Subcutaneous abdominal adipose tissue (tissue), 5 donors: ENCODE measurements at regions not wholly inside any gene's neighbourhood (a gene's known extent, or its start where the extent isn't known, plus 50 kb on each side); places are given as distances from the start of the nearest gene placed in this dataset.

ENCODE experiments used
- H3K27ac ChIP-seq: one replicate; pipeline ENCODE4 v1.7.0; 2013; ENCODE audit warnings: low read depth, mild to moderate bottlenecking, inconsistent platforms, low read length, moderate library complexity
- H3K27me3 ChIP-seq, 5 donors: one replicate each; pipeline ENCODE4 v1.7.0; 2013; ENCODE audit warnings: low read length in 5 of 5, inconsistent platforms in 1 of 5; ENCODE audit not compliant: control insufficient read depth in 5 of 5, insufficient read depth in 4 of 5
- H3K36me3 ChIP-seq, 5 donors: one replicate each; pipeline ENCODE4 v1.7.0; 2013; ENCODE audit warnings: low read length in 5 of 5; ENCODE audit not compliant: control insufficient read depth in 5 of 5, insufficient read depth in 5 of 5
- H3K4me1 ChIP-seq, 5 donors: one replicate each; pipeline ENCODE4 v1.7.0; 2013; ENCODE audit warnings: low read length in 5 of 5, mild to moderate bottlenecking in 3 of 5, moderate library complexity in 1 of 5; ENCODE audit not compliant: control insufficient read depth in 5 of 5, insufficient read depth in 5 of 5
- H3K4me3 ChIP-seq, 5 donors: one replicate each; pipeline ENCODE4 v1.7.0; 2013; ENCODE audit warnings: low read length in 5 of 5, low read depth in 1 of 5
- H3K9ac ChIP-seq, 5 donors: one replicate each; pipeline ENCODE4 v1.7.0; 2013; ENCODE audit warnings: low read length in 5 of 5, mild to moderate bottlenecking in 4 of 5, moderate library complexity in 3 of 5
- H3K9me3 ChIP-seq, 5 donors: one replicate each; pipeline ENCODE4 v1.7.0; 2013; ENCODE audit warnings: low read length in 5 of 5; ENCODE audit not compliant: control insufficient read depth in 5 of 5
- donor health status: healthy.
- donor health status: healthy.
- donor health status: healthy.
- donor health status: healthy.
- donor health status: healthy.

- Histone ChIP-seq H3K27me3 (no peaks in the 10 kb centered on the region), H3K9ac (no peak overlapping the region), H3K4me1 (no peaks in the 10 kb centered on the region), H3K9me3 (no peaks in the 10 kb centered on the region), H3K27ac (no peak overlapping the region), H3K36me3 (no peaks in the 10 kb centered on the region), H3K4me3 (no peak overlapping the region)
These were observed 344.4 kb downstream of the SEC23A start for GRCh38 chr14:38758661-38759060.

- Histone ChIP-seq H3K4me1 (no peaks in the 10 kb centered on the region), H3K4me3 (no peak overlapping the region), H3K9me3 (no peaks in the 10 kb centered on the region), H3K27ac (no peak overlapping the region), H3K27me3 (no peaks in the 10 kb centered on the region), H3K36me3 (no peaks in the 10 kb centered on the region), H3K9ac (no peak overlapping the region)
These were observed 348.0 kb downstream of the SEC23A start for GRCh38 chr14:38755036-38755435.

- no peaks in the 10 kb centered on the region for H3K27me3 ChIP-seq
- H3K4me1 ChIP-seq, result no peaks in the 10 kb centered on the region
- H3K36me3 ChIP-seq, result no peaks in the 10 kb centered on the region
- no peaks in the 10 kb centered on the region for H3K9me3 ChIP-seq
- H3K4me3 ChIP-seq, result no peak overlapping the region
- H3K9ac ChIP-seq, result no peak overlapping the region
- no peak overlapping the region for H3K27ac ChIP-seq
These were observed 350.3 kb downstream of the SEC23A start for GRCh38 chr14:38752750-38753149.

- no peaks in the 10 kb centered on the region for H3K36me3 ChIP-seq
- H3K9ac ChIP-seq, result no peak overlapping the region
- no peaks in the 10 kb centered on the region for H3K4me1 ChIP-seq
- no peaks in the 10 kb centered on the region for H3K9me3 ChIP-seq
- H3K4me3 ChIP-seq, result no peak overlapping the region
- H3K27me3 ChIP-seq, result no peaks in the 10 kb centered on the region
- no peak overlapping the region for H3K27ac ChIP-seq
These were observed 350.7 kb downstream of the SEC23A start for GRCh38 chr14:38752341-38752740.

- Histone ChIP-seq H3K27ac (no peak overlapping the region), H3K9me3 (no peaks in the 10 kb centered on the region), H3K9ac (no peak overlapping the region), H3K27me3 (no peaks in the 10 kb centered on the region), H3K4me1 (no peaks in the 10 kb centered on the region), H3K4me3 (no peak overlapping the region), H3K36me3 (no peaks in the 10 kb centered on the region)
These were observed 351.6 kb downstream of the SEC23A start for GRCh38 chr14:38751459-38751858.

GRCh38 chr14:38749936-38750335 lies 353.1 kb downstream of the SEC23A start:
- Histone ChIP-seq H3K4me1 (no peaks in the 10 kb centered on the region), H3K36me3 (no peaks in the 10 kb centered on the region), H3K27me3 (no peaks in the 10 kb centered on the region), H3K4me3 (no peak overlapping the region), H3K9me3 (no peaks in the 10 kb centered on the region), H3K9ac (no peak overlapping the region), H3K27ac (no peak overlapping the region)

GRCh38 chr14:38745861-38746260 lies 357.2 kb downstream of the SEC23A start:
- Histone ChIP-seq H3K4me1 (no peaks in the 10 kb centered on the region), H3K4me3 (no peak overlapping the region), H3K36me3 (no peaks in the 10 kb centered on the region), H3K9me3 (no peaks in the 10 kb centered on the region), H3K9ac (no peak overlapping the region), H3K27ac (no peak overlapping the region), H3K27me3 (no peaks in the 10 kb centered on the region)

GRCh38 chr14:38743966-38744584 lies 359.0 kb downstream of the SEC23A start:
- H3K9ac ChIP-seq, result no peak overlapping the region
- H3K27ac ChIP-seq, result no peak overlapping the region
- H3K9me3 ChIP-seq, result no peaks in the 10 kb centered on the region
- H3K4me3 ChIP-seq, result no peak overlapping the region
- no peaks in the 10 kb centered on the region for H3K27me3 ChIP-seq
- no peaks in the 10 kb centered on the region for H3K36me3 ChIP-seq
- no peaks in the 10 kb centered on the region for H3K4me1 ChIP-seq

GRCh38 chr14:38737686-38738407 lies 365.2 kb downstream of the SEC23A start:
- no peak overlapping the region for H3K27ac ChIP-seq
- no peak overlapping the region for H3K4me3 ChIP-seq
- peaks cover 0 to 6% (median 0%) of the 10 kb centered on the region in 5 donors for H3K9me3 ChIP-seq
- H3K9ac ChIP-seq, result no peak overlapping the region
- no peaks in the 10 kb centered on the region for H3K4me1 ChIP-seq
- H3K27me3 ChIP-seq, result no peaks in the 10 kb centered on the region
- H3K36me3 ChIP-seq, result no peaks in the 10 kb centered on the region

GRCh38 chr14:38735005-38735404 lies 368.0 kb downstream of the SEC23A start:
- H3K36me3 ChIP-seq, result no peaks in the 10 kb centered on the region
- no peaks in the 10 kb centered on the region for H3K4me1 ChIP-seq
- no peaks in the 10 kb centered on the region for H3K27me3 ChIP-seq
- no peak overlapping the region for H3K4me3 ChIP-seq
- H3K27ac ChIP-seq, result no peak overlapping the region
- H3K9ac ChIP-seq, result no peak overlapping the region
- peaks cover 0 to 6% (median 0%) of the 10 kb centered on the region in 5 donors for H3K9me3 ChIP-seq
